Ectodermal cell (in vitro differentiated cells): ENCODE measurements at regions not wholly inside any gene's neighbourhood (a gene's known extent, or its start where the extent isn't known, plus 50 kb on each side); places are given as distances from the start of the nearest gene placed in this dataset.

Source experiments
- H3K27ac ChIP-seq: 2 replicates; pipeline ENCODE4 v1.7.0; 2013; ENCODE audit warnings: mild to moderate bottlenecking, low read depth, low read length; ENCODE audit not compliant: insufficient read depth, poor library complexity, severe bottlenecking
- H3K27me3 ChIP-seq: 2 replicates; pipeline ENCODE4 v1.7.0; 2013; ENCODE audit warnings: mild to moderate bottlenecking, low read length; ENCODE audit not compliant: insufficient read depth, control insufficient read depth, poor library complexity, severe bottlenecking
- H3K36me3 ChIP-seq: one replicate; pipeline ENCODE4 v1.7.0; 2013; ENCODE audit warnings: low read length; ENCODE audit not compliant: control insufficient read depth, insufficient read depth
- H3K4me1 ChIP-seq: one replicate; pipeline ENCODE4 v1.7.0; 2013; ENCODE audit warnings: low read length; ENCODE audit not compliant: control insufficient read depth, insufficient read depth
- H3K4me3 ChIP-seq: 2 replicates; pipeline ENCODE4 v1.7.0; 2013; ENCODE audit warnings: low read depth, low read length, control low read depth; ENCODE audit not compliant: insufficient read depth
- H3K9me3 ChIP-seq: 2 replicates; pipeline ENCODE4 v1.7.0; 2013; ENCODE audit warnings: mild to moderate bottlenecking, low read length, moderate library complexity; ENCODE audit not compliant: control insufficient read depth
- WGBS, 2 experiments: methylation state at CpG; one replicate each; pipeline ENCODE4 v1.1.7; 2013; ENCODE audit warnings: missing lambda C conversion rate in 2 of 2; 5-methylcytosine and 5-hydroxymethylcytosine counted together

- no peaks in the 10 kb centered on the region for H3K27me3 ChIP-seq
These were observed 433.2 kb upstream of the NMUR2 start for GRCh38 chr5:152838241-152838786.

GRCh38 chr5:152844713-152845112 lies 439.6 kb upstream of the NMUR2 start:
- H3K36me3 ChIP-seq = no peaks in the 10 kb centered on the region
- no peak overlapping the region for H3K27ac ChIP-seq
- no peaks in the 10 kb centered on the region for H3K27me3 ChIP-seq
- WGBS, 2 experiments = 95 to 100% methylated on average over 1 of the region's 1 CpG
- no peak overlapping the region for H3K4me3 ChIP-seq
- no peaks in the 10 kb centered on the region for H3K4me1 ChIP-seq
- H3K9me3 ChIP-seq = no peaks in the 10 kb centered on the region

More at GRCh38 chr5:152838241-152838786, 433.2 kb upstream of the NMUR2 start:
- no peak overlapping the region for H3K27ac ChIP-seq
- H3K36me3 ChIP-seq = no peaks in the 10 kb centered on the region
- no peak overlapping the region for H3K4me3 ChIP-seq
- no peaks in the 10 kb centered on the region for H3K4me1 ChIP-seq
- 84 to 86% methylated on average over 7 of the region's 7 CpGs for WGBS, 2 experiments
- H3K9me3 ChIP-seq = no peaks in the 10 kb centered on the region

- Histone ChIP-seq H3K27ac (no peak overlapping the region), H3K36me3 (no peaks in the 10 kb centered on the region), H3K27me3 (no peaks in the 10 kb centered on the region), H3K4me1 (no peaks in the 10 kb centered on the region), H3K4me3 (no peak overlapping the region), H3K9me3 (no peaks in the 10 kb centered on the region)
- WGBS, 2 experiments = 44 to 81% methylated on average over 1 to 2 of the region's 2 CpGs
These were observed 448.3 kb upstream of the NMUR2 start for GRCh38 chr5:152853361-152853760.

GRCh38 chr5:152855441-152855840 lies 450.4 kb upstream of the NMUR2 start:
- Histone ChIP-seq H3K36me3 (no peaks in the 10 kb centered on the region), H3K4me1 (no peaks in the 10 kb centered on the region), H3K9me3 (no peaks in the 10 kb centered on the region), H3K27ac (no peak overlapping the region), H3K27me3 (no peaks in the 10 kb centered on the region), H3K4me3 (no peak overlapping the region)
- 74 to 90% methylated on average over 3 of the region's 4 CpGs for WGBS, 2 experiments

- 92 to 98% methylated on average over 3 of the region's 3 CpGs for WGBS, 2 experiments
- Histone ChIP-seq H3K9me3 (no peaks in the 10 kb centered on the region), H3K27ac (no peak overlapping the region), H3K4me1 (no peaks in the 10 kb centered on the region), H3K27me3 (no peaks in the 10 kb centered on the region), H3K4me3 (no peak overlapping the region), H3K36me3 (no peaks in the 10 kb centered on the region)
These were observed 456.2 kb upstream of the NMUR2 start for GRCh38 chr5:152861231-152861630.

- H3K4me1 ChIP-seq = no peaks in the 10 kb centered on the region
- H3K9me3 ChIP-seq = no peaks in the 10 kb centered on the region
- 93 to 97% methylated on average over 1 to 3 of the region's 3 CpGs for WGBS, 2 experiments
- no peaks in the 10 kb centered on the region for H3K27me3 ChIP-seq
- H3K27ac ChIP-seq = no peak overlapping the region
- no peak overlapping the region for H3K4me3 ChIP-seq
- H3K36me3 ChIP-seq = no peaks in the 10 kb centered on the region
These were observed 459.4 kb upstream of the NMUR2 start for GRCh38 chr5:152864447-152864846.

- no peak overlapping the region for H3K4me3 ChIP-seq
These were observed 459.9 kb upstream of the NMUR2 start for GRCh38 chr5:152864991-152865390.

GRCh38 chr5:152869971-152870370 lies 464.9 kb upstream of the NMUR2 start:
- no peak overlapping the region for H3K4me3 ChIP-seq
- no peak overlapping the region for H3K27ac ChIP-seq
- no peaks in the 10 kb centered on the region for H3K36me3 ChIP-seq
- no peaks in the 10 kb centered on the region for H3K4me1 ChIP-seq
- H3K9me3 ChIP-seq = no peaks in the 10 kb centered on the region
- 92 to 94% methylated on average over 4 of the region's 4 CpGs for WGBS, 2 experiments
- no peaks in the 10 kb centered on the region for H3K27me3 ChIP-seq

More at GRCh38 chr5:152864991-152865390, 459.9 kb upstream of the NMUR2 start:
- Histone ChIP-seq H3K27me3 (no peaks in the 10 kb centered on the region), H3K27ac (no peak overlapping the region), H3K9me3 (no peaks in the 10 kb centered on the region), H3K36me3 (no peaks in the 10 kb centered on the region), H3K4me1 (no peaks in the 10 kb centered on the region)

- Histone ChIP-seq H3K4me3 (no peak overlapping the region), H3K9me3 (peaks cover 3% of the 10 kb centered on the region), H3K27ac (no peak overlapping the region), H3K4me1 (no peaks in the 10 kb centered on the region), H3K36me3 (no peaks in the 10 kb centered on the region), H3K27me3 (no peaks in the 10 kb centered on the region)
- 89 to 100% methylated on average over 1 to 2 of the region's 2 CpGs for WGBS, 2 experiments
These were observed 477.5 kb upstream of the NMUR2 start for GRCh38 chr5:152882621-152883020.

- no peak overlapping the region for H3K4me3 ChIP-seq
- H3K9me3 ChIP-seq = peaks cover 2% of the 10 kb centered on the region
- 87 to 97% methylated on average over 2 of the region's 3 CpGs for WGBS, 2 experiments
- H3K36me3 ChIP-seq = no peaks in the 10 kb centered on the region
- H3K27me3 ChIP-seq = no peaks in the 10 kb centered on the region
- no peak overlapping the region for H3K27ac ChIP-seq
- no peaks in the 10 kb centered on the region for H3K4me1 ChIP-seq
These were observed 478.1 kb upstream of the NMUR2 start for GRCh38 chr5:152883066-152883775.
